OCI-LY3 (cell line): ENCODE measurements at regions not wholly inside any gene's neighbourhood (a gene's known extent, or its start where the extent isn't known, plus 50 kb on each side); places are given as distances from the start of the nearest gene placed in this dataset.

Experiments used
- H2AFZ ChIP-seq: fragments of 200-600, 300-600 bp; shearing (Covaris generic); 2 replicates; pipeline ENCODE4 v1.6.0; 2014; ENCODE audit warnings: antibody characterized with exemption, low read depth, low read length
- H3K27ac ChIP-seq: fragments of 200-600, 300-600 bp; sonication (generic); 2 replicates; pipeline ENCODE4 v1.5.1; 2014; ENCODE audit warnings: mild to moderate bottlenecking, low read length, moderate library complexity, mixed read lengths
- H3K27me3 ChIP-seq: fragments of 200-600, 300-600 bp; sonication (generic); 2 replicates; pipeline ENCODE4 v1.6.1; 2014; ENCODE audit warnings: low read depth, low read length, mixed read lengths
- H3K36me3 ChIP-seq: fragments of 200-600, 300-600 bp; sonication (generic); replicated peaks from 2 replicates; pipeline ENCODE3; 2014; ENCODE audit warnings: low read depth, low read length, mixed read lengths
- H3K4me1 ChIP-seq: fragments of 300-600, 200-600 bp; sonication (generic); 2 replicates; pipeline ENCODE4 v1.6.1; 2014; ENCODE audit warnings: low read length, mixed read lengths
- H3K4me2 ChIP-seq: fragments of 200-600, 300-600 bp; sonication (generic); 2 replicates; pipeline ENCODE4 v1.6.1; 2014; ENCODE audit warnings: low read length, mixed read lengths
- H3K4me3 ChIP-seq: fragments of 300-600, 200-600 bp; sonication (generic); 2 replicates; pipeline ENCODE4 v1.5.1; 2014; ENCODE audit warnings: antibody characterized with exemption, mild to moderate bottlenecking, low read length, moderate library complexity
- H3K79me2 ChIP-seq: fragments of 300-600, 200-600 bp; shearing (Covaris generic); 2 replicates; pipeline ENCODE4 v1.6.1; 2014; ENCODE audit warnings: mild to moderate bottlenecking, low read length, mixed read lengths
- H3K9ac ChIP-seq: fragments of 300-600, 200-600 bp; shearing (Covaris generic); 2 replicates; pipeline ENCODE4 v1.6.0; 2014; ENCODE audit warnings: mild to moderate bottlenecking, low read length, moderate library complexity
- H3K9me3 ChIP-seq: fragments of 200-600, 300-600 bp; shearing (Covaris generic); 2 replicates; pipeline ENCODE4 v1.6.1; 2014; ENCODE audit warnings: low read length, mixed read lengths; ENCODE audit not compliant: insufficient read depth
- H4K20me1 ChIP-seq: fragments of 200-600, 300-600 bp; sonication (generic); 2 replicates; pipeline ENCODE4 v1.6.1; 2016; ENCODE audit warnings: low read length, mixed read lengths; ENCODE audit not compliant: insufficient read depth
- CTCF ChIP-seq: fragments of 200-600, 300-600 bp; sonication (generic); IDR thresholded peaks from 2 replicates; pipeline ENCODE4 v1.5.1; 2014; ENCODE audit warnings: antibody characterized with exemption, low read length, low read depth
- EZH2phosphoT487 ChIP-seq: fragments of 200-600 bp; shearing (Covaris generic); IDR thresholded peaks from 2 replicates; pipeline ENCODE4 v1.6.1; 2018; ENCODE audit warnings: antibody characterized with exemption, mixed run types, low read depth

DNA sequence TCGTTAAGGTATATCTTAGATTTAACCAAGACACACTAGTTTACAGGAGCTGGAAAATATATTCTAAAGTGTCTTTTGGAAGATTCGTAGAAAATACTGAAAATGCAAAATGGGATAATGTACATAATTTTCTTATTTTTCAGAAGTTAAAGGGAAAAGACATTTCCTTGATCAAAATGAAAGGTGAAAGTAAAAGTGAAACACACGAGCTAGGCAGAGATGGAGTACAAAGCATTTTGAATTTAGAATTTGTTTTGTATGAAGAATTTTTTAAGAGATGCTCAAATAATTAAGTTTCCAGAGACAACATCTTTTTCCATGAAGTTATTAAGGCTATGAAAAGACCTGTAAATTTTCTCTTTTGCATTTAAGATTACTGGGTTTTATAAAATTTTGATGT, 2192.6 kb upstream of the AGA start:
- no peaks in the 10 kb centered on the region for H3K79me2 ChIP-seq
- H3K4me3 ChIP-seq: peak overlapping the region; percentile 62
- no peaks in the 10 kb centered on the region for H3K36me3 ChIP-seq
- H3K9me3 ChIP-seq: no peaks in the 10 kb centered on the region
- H2AFZ ChIP-seq: peak overlapping the region; percentile 90
- no peaks in the 10 kb centered on the region for H3K27me3 ChIP-seq
- no peaks in the 10 kb centered on the region for H4K20me1 ChIP-seq
- TF ChIP-seq EZH2phosphoT487: no peak
- no peak for TF ChIP-seq CTCF
- H3K9ac ChIP-seq: peak overlapping the region; percentile 36
- no peak overlapping the region for H3K27ac ChIP-seq
- peak overlapping the region; percentile 66 for H3K4me2 ChIP-seq
- H3K4me1 ChIP-seq: peaks cover 2% of the 10 kb centered on the region; the same call in 1 of the 2 replicates

DNA sequence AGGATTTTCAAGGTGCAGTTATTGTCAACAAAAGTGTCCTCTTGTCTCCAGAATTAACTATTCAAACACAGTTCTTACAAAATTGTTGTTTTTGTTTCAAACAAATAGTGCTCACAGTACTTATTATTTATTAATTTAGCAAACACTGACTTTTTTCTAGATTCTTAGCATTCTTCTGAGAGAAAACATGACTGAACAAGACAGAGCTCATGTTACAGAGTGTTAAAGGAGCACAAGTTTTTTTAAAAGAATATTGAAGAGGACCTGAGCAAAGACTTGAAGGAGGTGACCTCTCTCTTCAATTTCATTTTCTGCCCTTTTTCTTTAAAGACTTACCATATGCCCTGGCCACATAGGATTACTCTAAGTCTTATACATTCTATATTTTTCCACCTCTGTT, 2220.3 kb upstream of the AGA start:
- H3K9ac ChIP-seq: no peak overlapping the region
- H2AFZ ChIP-seq: no peak overlapping the region
- H3K27me3 ChIP-seq: peaks cover 8% of the 10 kb centered on the region
- no peak overlapping the region for H3K4me3 ChIP-seq
- H3K4me2 ChIP-seq: no peak overlapping the region
- peaks cover 4% of the 10 kb centered on the region; the same call in 1 of the 2 replicates for H4K20me1 ChIP-seq
- no peaks in the 10 kb centered on the region for H3K79me2 ChIP-seq
- TF ChIP-seq CTCF: no peak
- no peak for TF ChIP-seq EZH2phosphoT487
- H3K27ac ChIP-seq: no peak overlapping the region
- no peaks in the 10 kb centered on the region for H3K36me3 ChIP-seq
- H3K9me3 ChIP-seq: no peaks in the 10 kb centered on the region
- peaks cover 14% of the 10 kb centered on the region for H3K4me1 ChIP-seq

- H3K4me3 ChIP-seq: peak overlapping the region; percentile 26
- no peak overlapping the region for H3K9ac ChIP-seq
- peak overlapping the region; percentile 61 for H3K4me2 ChIP-seq
- TF ChIP-seq CTCF: no peak
- TF ChIP-seq EZH2phosphoT487: no peak
- H3K4me1 ChIP-seq: peaks cover 14% of the 10 kb centered on the region
- peaks cover 8% of the 10 kb centered on the region for H3K27me3 ChIP-seq
- peaks cover 4% of the 10 kb centered on the region; the same call in 1 of the 2 replicates for H4K20me1 ChIP-seq
- H3K36me3 ChIP-seq: no peaks in the 10 kb centered on the region
- H2AFZ ChIP-seq: no peak overlapping the region
- H3K27ac ChIP-seq: no peak overlapping the region
- no peaks in the 10 kb centered on the region for H3K9me3 ChIP-seq
- no peaks in the 10 kb centered on the region for H3K79me2 ChIP-seq
These were observed 2221.6 kb upstream of the AGA start for GRCh38 chr4:179663641-179664429.

DNA sequence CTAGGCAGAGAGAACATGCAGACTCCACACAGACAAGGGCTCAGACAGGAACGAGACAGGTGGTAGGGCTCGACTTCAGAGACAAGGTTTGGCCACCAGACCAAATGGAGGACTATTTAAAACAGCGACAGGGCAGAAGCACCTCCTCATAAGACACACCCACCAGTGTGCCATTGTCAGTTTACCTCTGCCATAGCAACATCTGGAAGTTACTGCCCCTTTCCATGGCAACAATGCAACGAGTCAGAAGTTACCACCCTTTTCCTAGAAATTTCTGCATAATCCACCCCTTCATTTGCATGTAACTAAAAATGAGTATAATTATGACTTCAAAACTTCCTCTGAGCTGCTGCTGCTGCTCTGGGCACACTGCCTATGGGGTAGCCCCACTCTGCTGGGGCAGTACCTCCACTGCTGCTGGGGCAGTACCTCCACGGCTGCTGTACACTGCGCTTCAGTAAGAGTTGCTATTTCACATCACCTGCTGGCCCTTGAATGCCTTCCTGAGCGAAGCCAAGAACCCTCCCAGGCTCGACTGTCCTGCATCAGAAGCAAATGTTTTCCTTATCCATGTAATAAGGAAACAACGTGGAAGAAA, 2222.3 kb upstream of the AGA start:
- Histone ChIP-seq H3K4me1 (peaks cover 14% of the 10 kb centered on the region), H3K4me2 (peak overlapping the region; percentile 63), H2AFZ (no peak overlapping the region), H3K79me2 (no peaks in the 10 kb centered on the region), H3K36me3 (no peaks in the 10 kb centered on the region), H3K9me3 (no peaks in the 10 kb centered on the region), H3K27ac (no peak overlapping the region), H4K20me1 (peaks cover 4% of the 10 kb centered on the region; the same call in 1 of the 2 replicates), H3K27me3 (peaks cover 8% of the 10 kb centered on the region), H3K9ac (no peak overlapping the region), H3K4me3 (peak overlapping the region; percentile 26)
- TF ChIP-seq EZH2phosphoT487 (no peak), CTCF (0 out of 2 replicates have a peak, but pooled peaks have one; percentile 2)
